CD14-positive monocyte (primary cell): ENCODE measurements at regions not wholly inside any gene's neighbourhood (a gene's known extent, or its start where the extent isn't known, plus 50 kb on each side); places are given as distances from the start of the nearest gene placed in this dataset.
"Not testable (repeated sequence)": the region's sequence is repeated elsewhere in the genome, so short reads cannot be mapped to it uniquely, and the experiment has no call there.

Experiments used
- DNase-seq, 3 donors: peaks; one replicate each; pipeline ENCODE4 v3.0.0-alpha.2; 2011 to 2022
- H2AFZ ChIP-seq: 2 replicates; pipeline ENCODE4 v1.6.0; 2012; ENCODE audit warnings: mild to moderate bottlenecking, low read depth, low read length, inconsistent platforms; ENCODE audit not compliant: insufficient read depth, poor library complexity, severe bottlenecking
- H3K27ac ChIP-seq, 2 donors: 1 replicate in 1 of 2; 2 replicates in 1 of 2; pipeline ENCODE4 v1.5.1; 2012 to 2013; ENCODE audit warnings: low read length in 2 of 2, control low read depth in 1 of 2, inconsistent platforms in 1 of 2, low read depth in 1 of 2, mild to moderate bottlenecking in 1 of 2
- H3K27me3 ChIP-seq, 2 donors: one replicate each; pipeline versions ENCODE4 v1.6.0 to v1.6.1; 2011 to 2013; ENCODE audit warnings: low read length in 2 of 2; ENCODE audit not compliant: control insufficient read depth in 2 of 2, insufficient read depth in 2 of 2
- H3K36me3 ChIP-seq, 2 donors: replicated peaks in 1 of 2; 1 replicate in 1 of 2; 2 replicates in 1 of 2; pipeline versions ENCODE4 v1.5.1 to v1.6.1; 2012 to 2013; ENCODE audit warnings: low read length in 2 of 2, control low read depth in 1 of 2, inconsistent platforms in 1 of 2, mild to moderate bottlenecking in 1 of 2; ENCODE audit not compliant: insufficient read depth in 2 of 2, control insufficient read depth in 1 of 2
- H3K4me1 ChIP-seq, 2 donors: 1 replicate in 1 of 2; 2 replicates in 1 of 2; pipeline versions ENCODE4 v1.5.1 to v1.6.1; 2012 to 2013; ENCODE audit warnings: low read length in 2 of 2, control low read depth in 1 of 2, inconsistent platforms in 1 of 2, mild to moderate bottlenecking in 1 of 2, moderate library complexity in 1 of 2; ENCODE audit not compliant: insufficient read depth in 2 of 2, control insufficient read depth in 1 of 2
- H3K4me2 ChIP-seq: replicated peaks from 2 replicates; pipeline ENCODE3; 2012; ENCODE audit warnings: low read length, moderate library complexity, mild to moderate bottlenecking; ENCODE audit not compliant: poor library complexity, severe bottlenecking; ENCODE audit errors: extremely low read depth
- H3K4me3 ChIP-seq, 3 experiments: fragments of 200-600 bp in 1 of 3; sonication (generic) in 1 of 3; replicated peaks in 1 of 3; 1 replicate in 2 of 3; 2 replicates in 1 of 3; pipeline ENCODE4 v1.5.1; 2011 to 2013; ENCODE audit warnings: low read length in 3 of 3, mild to moderate bottlenecking in 3 of 3, control low read depth in 2 of 3, low read depth in 2 of 3, inconsistent platforms in 1 of 3, moderate library complexity in 1 of 3
- H3K79me2 ChIP-seq: 2 replicates; pipeline ENCODE4 v1.6.0; 2012; ENCODE audit warnings: mild to moderate bottlenecking, control low read depth, inconsistent platforms, low read length, moderate library complexity; ENCODE audit not compliant: insufficient read depth
- H3K9ac ChIP-seq: 2 replicates; pipeline ENCODE4 v1.6.0; 2017; ENCODE audit warnings: low read length, mild to moderate bottlenecking; ENCODE audit not compliant: insufficient read depth, poor library complexity, severe bottlenecking
- H3K9me3 ChIP-seq, 2 donors: replicated peaks in 1 of 2; 1 replicate in 1 of 2; 2 replicates in 1 of 2; pipeline versions ENCODE4 v1.5.1 to v1.6.1; 2012 to 2013; ENCODE audit warnings: low read length in 2 of 2, control low read depth in 1 of 2; ENCODE audit not compliant: control insufficient read depth in 1 of 2, insufficient read depth in 1 of 2
- H4K20me1 ChIP-seq: 2 replicates; pipeline ENCODE4 v1.6.0; 2012; ENCODE audit warnings: mild to moderate bottlenecking, low read length, control low read depth, moderate library complexity; ENCODE audit not compliant: insufficient read depth
- H3K27ac Mint-ChIP-seq, 7 donors: one replicate each; pipeline ENCODE4 v1.8.0; 2020; ENCODE audit warnings: mild to moderate bottlenecking in 7 of 7, mixed read lengths in 7 of 7, moderate library complexity in 6 of 7, inconsistent platforms in 2 of 7
- H3K27me3 Mint-ChIP-seq, 3 donors: one replicate each; pipeline ENCODE4 v1.8.0; 2021 to 2022; ENCODE audit warnings: low read depth in 3 of 3, mild to moderate bottlenecking in 3 of 3, mixed read lengths in 3 of 3, moderate library complexity in 3 of 3, inconsistent platforms in 1 of 3
- H3K36me3 Mint-ChIP-seq, 2 donors: one replicate each; pipeline ENCODE4 v1.8.0; 2020; ENCODE audit warnings: mixed read lengths in 2 of 2, inconsistent platforms in 1 of 2, mild to moderate bottlenecking in 1 of 2
- H3K4me1 Mint-ChIP-seq: one replicate; pipeline ENCODE4 v1.8.0; 2020; ENCODE audit warnings: mild to moderate bottlenecking, mixed read lengths
- H3K4me3 Mint-ChIP-seq, 2 donors: one replicate each; pipeline ENCODE4 v1.8.0; 2020; ENCODE audit warnings: mild to moderate bottlenecking in 2 of 2, mixed read lengths in 2 of 2, moderate library complexity in 1 of 2
- H3K9me3 Mint-ChIP-seq, 7 donors: one replicate each; pipeline ENCODE4 v1.8.0; 2020 to 2022; ENCODE audit warnings: mixed read lengths in 7 of 7, mild to moderate bottlenecking in 6 of 7, moderate library complexity in 6 of 7, inconsistent platforms in 2 of 7
- WGBS: methylation state at CpG from one replicate; pipeline ENCODE4 v1.1.5; 2013; ENCODE audit warnings: missing lambda C conversion rate; ENCODE audit not compliant: insufficient coverage; 5-methylcytosine and 5-hydroxymethylcytosine counted together
- intact Hi-C, 2 donors: fragments of 100-400 bp; cut with micrococcal nuclease; formaldehyde crosslinking; loops; one replicate each; pipeline versions ENCODE4 v1.15.0 to v1.15.1; 2023
- TF ChIP-seq, protein P1 (sequence below): fragments of 200-600 bp; IDR thresholded peaks from one replicate; pipeline ENCODE4 v1.8.0; 2022; ENCODE audit warnings: antibody characterized with exemption, mild to moderate bottlenecking

DNA sequence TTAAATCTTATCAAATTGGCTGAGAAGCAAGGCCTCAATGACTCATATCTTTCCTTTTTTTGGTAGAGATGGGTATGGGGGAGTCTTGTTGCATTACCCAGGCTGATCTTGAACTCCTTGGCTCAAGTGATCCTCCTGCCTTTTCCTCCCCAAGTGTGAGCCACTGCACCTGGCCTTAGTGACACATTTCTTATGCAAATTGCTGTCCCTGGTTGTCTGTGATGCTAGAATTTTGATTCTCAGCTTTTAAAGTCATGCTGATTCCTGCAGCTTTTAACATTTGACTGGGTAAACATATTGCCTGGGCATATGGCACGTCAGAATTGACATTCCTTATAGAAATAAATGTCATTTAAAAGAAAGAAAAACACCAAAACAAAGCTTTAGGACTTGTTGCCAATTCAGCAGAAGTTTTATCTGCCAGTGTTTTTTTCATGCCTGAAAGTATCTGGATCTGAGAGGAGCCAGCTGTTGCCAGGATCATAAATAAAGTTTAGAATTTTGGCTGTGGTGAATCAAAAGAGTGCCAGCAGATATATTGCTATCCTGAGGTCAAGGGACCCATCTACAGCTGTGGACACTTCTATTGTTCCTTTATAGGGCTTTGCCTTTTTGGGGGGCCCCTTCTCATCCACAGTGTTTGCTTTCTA, 446.7 kb upstream of the AMELY start:
- no peak overlapping the region for H3K4me3 Mint-ChIP-seq
- H3K27ac Mint-ChIP-seq = no peak overlapping the region
- Histone ChIP-seq H3K27ac (no peak overlapping the region), H3K4me1 (no peaks in the 10 kb centered on the region), H3K4me3 (no peak overlapping the region), H3K9me3 (no peaks in the 10 kb centered on the region), H3K4me2 (no peak overlapping the region), H4K20me1 (no peaks in the 10 kb centered on the region), H2AFZ (no peak overlapping the region), H3K79me2 (no peaks in the 10 kb centered on the region), H3K27me3 (no peaks in the 10 kb centered on the region), H3K36me3 (peaks cover 0 to 34% of the 10 kb centered on the region in 2 donors), H3K9ac (no peak overlapping the region)
- WGBS = no CpG with 5 or more reads among the region's 1 CpG
- H3K4me1 Mint-ChIP-seq = no peaks in the 10 kb centered on the region
- no peaks in the 10 kb centered on the region for H3K27me3 Mint-ChIP-seq
- H3K36me3 Mint-ChIP-seq = peaks cover 0 to 39% of the 10 kb centered on the region in 2 donors
- H3K9me3 Mint-ChIP-seq = peaks cover 0 to 2% (median 0%) of the 10 kb centered on the region in 7 donors
- no peak for DNase-seq
- intact Hi-C loops = no loop called here
- TF ChIP-seq, protein P1, sequence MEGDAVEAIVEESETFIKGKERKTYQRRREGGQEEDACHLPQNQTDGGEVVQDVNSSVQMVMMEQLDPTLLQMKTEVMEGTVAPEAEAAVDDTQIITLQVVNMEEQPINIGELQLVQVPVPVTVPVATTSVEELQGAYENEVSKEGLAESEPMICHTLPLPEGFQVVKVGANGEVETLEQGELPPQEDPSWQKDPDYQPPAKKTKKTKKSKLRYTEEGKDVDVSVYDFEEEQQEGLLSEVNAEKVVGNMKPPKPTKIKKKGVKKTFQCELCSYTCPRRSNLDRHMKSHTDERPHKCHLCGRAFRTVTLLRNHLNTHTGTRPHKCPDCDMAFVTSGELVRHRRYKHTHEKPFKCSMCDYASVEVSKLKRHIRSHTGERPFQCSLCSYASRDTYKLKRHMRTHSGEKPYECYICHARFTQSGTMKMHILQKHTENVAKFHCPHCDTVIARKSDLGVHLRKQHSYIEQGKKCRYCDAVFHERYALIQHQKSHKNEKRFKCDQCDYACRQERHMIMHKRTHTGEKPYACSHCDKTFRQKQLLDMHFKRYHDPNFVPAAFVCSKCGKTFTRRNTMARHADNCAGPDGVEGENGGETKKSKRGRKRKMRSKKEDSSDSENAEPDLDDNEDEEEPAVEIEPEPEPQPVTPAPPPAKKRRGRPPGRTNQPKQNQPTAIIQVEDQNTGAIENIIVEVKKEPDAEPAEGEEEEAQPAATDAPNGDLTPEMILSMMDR = no peak

DNA sequence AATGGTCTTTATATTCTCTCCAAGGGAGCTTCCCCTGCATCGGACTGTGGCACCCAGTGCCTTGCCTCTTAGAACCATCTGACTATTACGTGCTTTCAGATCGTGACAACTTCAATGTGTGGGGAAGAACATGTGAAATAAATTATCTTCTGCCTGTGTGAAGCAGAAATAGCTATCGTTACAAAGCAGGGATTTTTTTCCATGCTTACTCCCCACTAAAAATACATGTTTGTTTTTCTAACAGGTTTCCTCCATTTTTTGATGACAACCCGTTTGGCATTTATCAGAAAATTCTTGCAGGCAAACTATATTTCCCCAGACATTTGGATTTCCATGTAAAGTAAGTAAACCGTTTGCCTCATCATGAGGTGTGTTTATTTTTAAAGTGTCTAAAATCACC, 444.3 kb upstream of the AMELY start:
- H3K4me2 ChIP-seq, H3K27ac Mint-ChIP-seq, H3K4me1 ChIP-seq, H3K4me1 Mint-ChIP-seq, H3K79me2 ChIP-seq, H3K4me3 ChIP-seq, H3K9ac ChIP-seq, H3K27me3 Mint-ChIP-seq, H3K4me3 Mint-ChIP-seq, H4K20me1 ChIP-seq, intact Hi-C loops, H2AFZ ChIP-seq, H3K27me3 ChIP-seq, DNase-seq, H3K9me3 ChIP-seq, H3K27ac ChIP-seq, H3K9me3 Mint-ChIP-seq: not testable (repeated sequence)
- H3K36me3 Mint-ChIP-seq = peaks cover 0 to 37% of the 10 kb centered on the region in 2 donors
- H3K36me3 ChIP-seq = peaks cover 0 to 27% of the 10 kb centered on the region in 2 donors
- WGBS = no CpG with 5 or more reads among the region's 6 CpGs
